ENCODE measurements at regions not wholly inside any gene's neighbourhood (a gene's known extent, or its start where the extent isn't known, plus 50 kb on each side); places are given as distances from the start of the nearest gene placed in this dataset.

DNA sequence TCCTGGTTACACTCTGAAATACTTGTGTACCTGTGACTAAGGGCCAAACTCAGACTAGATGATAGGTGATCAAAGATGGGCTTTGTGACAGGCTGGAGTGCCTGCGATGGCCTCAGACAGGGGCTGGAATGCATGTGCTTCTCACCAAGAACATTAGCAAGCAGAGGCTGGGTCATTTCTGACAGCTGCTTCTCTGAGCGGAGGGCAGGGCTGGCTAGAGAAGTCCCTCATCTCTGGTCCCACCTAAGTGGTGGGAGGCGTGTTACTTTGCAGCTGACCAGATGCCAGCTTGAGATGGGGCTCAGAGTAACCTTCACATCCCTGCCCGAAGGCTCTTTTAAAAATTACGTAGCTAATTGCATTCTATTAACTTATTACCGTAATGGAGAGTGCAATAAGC is 106.8 kb upstream of the RTL1 start:
- TF ChIP-seq TAF1 (IDR thresholded peaks at IDR 0.05; ENCODE audit: low read depth, low read length), result no peak
- no peak for TF ChIP-seq POLR2A (IDR thresholded peaks at IDR 0.05; ENCODE audit: low read depth, low read length)
